ENCODE measurements at regions not wholly inside any gene's neighbourhood (a gene's known extent, or its start where the extent isn't known, plus 50 kb on each side); places are given as distances from the start of the nearest gene placed in this dataset.

- no peak for DNase-seq
Measured at GRCh38 chr6:92791403-92791802, 628.0 kb downstream of the EPHA7 start.

- no peak for DNase-seq
Measured at GRCh38 chr6:92790381-92790780, 629.0 kb downstream of the EPHA7 start.

GRCh38 chr6:92784235-92784634 lies 635.1 kb downstream of the EPHA7 start:
- DNase-seq, result no peak

GRCh38 chr6:92779746-92780145 lies 639.6 kb downstream of the EPHA7 start:
- DNase-seq, result no peak

GRCh38 chr6:92777146-92777740 lies 642.1 kb downstream of the EPHA7 start:
- no peak for DNase-seq

GRCh38 chr6:92770540-92770939 lies 648.8 kb downstream of the EPHA7 start:
- DNase-seq, result no peak

GRCh38 chr6:92767101-92767500 lies 652.3 kb downstream of the EPHA7 start:
- DNase-seq, result no peak

GRCh38 chr6:92763680-92764079 lies 655.7 kb downstream of the EPHA7 start:
- no peak for DNase-seq

- no peak for DNase-seq
Measured at GRCh38 chr6:92763274-92763584, 656.1 kb downstream of the EPHA7 start.

GRCh38 chr6:92762443-92763273 lies 656.7 kb downstream of the EPHA7 start:
- DNase-seq, result no peak

GRCh38 chr6:92759178-92759577 lies 660.2 kb downstream of the EPHA7 start:
- no peak for DNase-seq

- DNase-seq, result no peak
Measured at GRCh38 chr6:92757925-92758324, 661.4 kb downstream of the EPHA7 start.

GRCh38 chr6:92756912-92757311 lies 662.4 kb downstream of the EPHA7 start:
- DNase-seq, result no peak

- no peak for DNase-seq
Measured at GRCh38 chr6:92753956-92754355, 665.4 kb downstream of the EPHA7 start.

- DNase-seq, result no peak
Measured at GRCh38 chr6:92752114-92752513, 667.2 kb downstream of the EPHA7 start.

- no peak for DNase-seq
Measured at GRCh38 chr6:92748131-92748530, 671.2 kb downstream of the EPHA7 start.

- no peak for DNase-seq
Measured at GRCh38 chr6:92737983-92738382, 681.4 kb downstream of the EPHA7 start.

- no peak for DNase-seq
Measured at GRCh38 chr6:92723390-92723931, 695.9 kb downstream of the EPHA7 start.

GRCh38 chr6:92719773-92720172 lies 699.6 kb downstream of the EPHA7 start:
- DNase-seq, result no peak

GRCh38 chr6:92716638-92717037 lies 702.7 kb downstream of the EPHA7 start:
- no peak for DNase-seq

GRCh38 chr6:92715991-92716390 lies 703.4 kb downstream of the EPHA7 start:
- DNase-seq, result no peak

GRCh38 chr6:92714346-92714745 lies 705.0 kb downstream of the EPHA7 start:
- no peak for DNase-seq

GRCh38 chr6:92710048-92710447 lies 709.3 kb downstream of the EPHA7 start:
- DNase-seq, result no peak

GRCh38 chr6:92708945-92709344 lies 710.4 kb downstream of the EPHA7 start:
- DNase-seq, result no peak

- no peak for DNase-seq
Measured at GRCh38 chr6:92708270-92708669, 711.1 kb downstream of the EPHA7 start.
